HCT116 (cell line): ENCODE measurements at regions not wholly inside any gene's neighbourhood (a gene's known extent, or its start where the extent isn't known, plus 50 kb on each side); places are given as distances from the start of the nearest gene placed in this dataset.

ENCODE experiments used
- JUND ChIP-seq: IDR thresholded peaks from 2 replicates; pipeline ENCODE4 v1.6.1; 2012
- POLR2AphosphoS5 ChIP-seq: IDR thresholded peaks from 2 replicates; pipeline ENCODE4 v1.6.1; 2011; ENCODE audit warnings: mild to moderate bottlenecking, low read depth, low read length, moderate library complexity
- SRF ChIP-seq: IDR thresholded peaks from 2 replicates; pipeline ENCODE4 v1.6.1; 2012; ENCODE audit warnings: low read depth
- TF ChIP-seq, protein P1 (sequence below), 3 experiments: fragments of 200-600 bp in 1 of 3; sonication (generic) in 1 of 3; IDR thresholded peaks in 2 of 3; conservative IDR thresholded peaks in 1 of 3; 2 replicates each; pipeline ENCODE4 v1.5.1; 2012 to 2017; ENCODE audit warnings: low read depth in 2 of 3, low read length in 2 of 3, antibody characterized with exemption in 1 of 3, borderline replicate concordance in 1 of 3, control low read depth in 1 of 3, mild to moderate bottlenecking in 1 of 3, mixed read lengths in 1 of 3, mixed run types in 1 of 3, moderate library complexity in 1 of 3; ENCODE audit not compliant: insufficient read depth in 1 of 3
- TF ChIP-seq, protein P2 (sequence below): IDR thresholded peaks from 2 replicates; pipeline ENCODE4 v1.6.1; 2012
- TF ChIP-seq, protein P3 (sequence below): IDR thresholded peaks from 2 replicates; pipeline ENCODE4 v1.6.1; 2012

DNA sequence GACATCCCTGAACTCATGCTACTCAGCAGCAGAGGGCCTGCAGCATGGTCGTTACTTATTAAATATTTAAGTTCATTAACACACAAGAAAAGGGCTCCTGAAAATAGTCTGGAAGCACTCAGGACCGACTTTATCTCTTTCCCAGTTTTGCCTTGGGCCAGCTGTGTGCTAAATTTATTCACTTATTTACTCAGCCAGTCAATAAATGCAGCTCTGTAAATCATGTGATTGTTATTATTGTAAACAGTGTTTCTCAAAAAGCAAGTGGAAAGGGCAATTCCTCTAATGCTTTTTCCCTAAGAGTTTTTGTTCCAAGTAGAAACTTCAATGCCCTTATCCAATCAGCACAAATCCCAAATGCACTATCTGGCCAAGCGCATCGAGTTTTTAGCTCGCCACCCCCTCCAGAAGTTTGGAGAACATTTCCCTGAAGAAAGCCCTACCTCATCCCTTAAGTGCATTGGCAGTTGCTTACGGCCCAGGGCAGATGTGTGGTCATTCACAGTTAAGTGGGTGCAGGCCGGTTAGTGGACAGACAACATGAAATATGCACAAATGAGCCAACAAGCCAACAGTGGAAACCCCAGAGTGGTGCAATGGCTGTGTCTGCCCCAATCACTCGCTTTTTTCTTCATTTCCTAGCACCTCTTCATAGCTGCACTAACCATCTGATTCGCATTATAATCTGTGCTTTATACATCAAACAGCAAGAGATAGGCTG is 125.8 kb downstream of the SMIM20 start:
- TF ChIP-seq, protein P1, sequence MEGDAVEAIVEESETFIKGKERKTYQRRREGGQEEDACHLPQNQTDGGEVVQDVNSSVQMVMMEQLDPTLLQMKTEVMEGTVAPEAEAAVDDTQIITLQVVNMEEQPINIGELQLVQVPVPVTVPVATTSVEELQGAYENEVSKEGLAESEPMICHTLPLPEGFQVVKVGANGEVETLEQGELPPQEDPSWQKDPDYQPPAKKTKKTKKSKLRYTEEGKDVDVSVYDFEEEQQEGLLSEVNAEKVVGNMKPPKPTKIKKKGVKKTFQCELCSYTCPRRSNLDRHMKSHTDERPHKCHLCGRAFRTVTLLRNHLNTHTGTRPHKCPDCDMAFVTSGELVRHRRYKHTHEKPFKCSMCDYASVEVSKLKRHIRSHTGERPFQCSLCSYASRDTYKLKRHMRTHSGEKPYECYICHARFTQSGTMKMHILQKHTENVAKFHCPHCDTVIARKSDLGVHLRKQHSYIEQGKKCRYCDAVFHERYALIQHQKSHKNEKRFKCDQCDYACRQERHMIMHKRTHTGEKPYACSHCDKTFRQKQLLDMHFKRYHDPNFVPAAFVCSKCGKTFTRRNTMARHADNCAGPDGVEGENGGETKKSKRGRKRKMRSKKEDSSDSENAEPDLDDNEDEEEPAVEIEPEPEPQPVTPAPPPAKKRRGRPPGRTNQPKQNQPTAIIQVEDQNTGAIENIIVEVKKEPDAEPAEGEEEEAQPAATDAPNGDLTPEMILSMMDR (IDR thresholded peaks at IDR 0.05 in 2 of 3, conservative IDR thresholded peaks at IDR 0.05 in 1 of 3; ENCODE audit: borderline replicate concordance in 1 of 3, insufficient read depth in 1 of 3, low read depth in 2 of 3, low read length in 2 of 3): no peak
- TF ChIP-seq, protein P2, sequence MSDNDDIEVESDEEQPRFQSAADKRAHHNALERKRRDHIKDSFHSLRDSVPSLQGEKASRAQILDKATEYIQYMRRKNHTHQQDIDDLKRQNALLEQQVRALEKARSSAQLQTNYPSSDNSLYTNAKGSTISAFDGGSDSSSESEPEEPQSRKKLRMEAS: no peak
- TF ChIP-seq SRF (no peak), POLR2AphosphoS5 (no peak), JUND (no peak)
- TF ChIP-seq, protein P3, sequence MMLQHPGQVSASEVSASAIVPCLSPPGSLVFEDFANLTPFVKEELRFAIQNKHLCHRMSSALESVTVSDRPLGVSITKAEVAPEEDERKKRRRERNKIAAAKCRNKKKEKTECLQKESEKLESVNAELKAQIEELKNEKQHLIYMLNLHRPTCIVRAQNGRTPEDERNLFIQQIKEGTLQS: no peak
